GM19240 (cell line): ENCODE measurements at regions not wholly inside any gene's neighbourhood (a gene's known extent, or its start where the extent isn't known, plus 50 kb on each side); places are given as distances from the start of the nearest gene placed in this dataset.

Source experiments
- DNase-seq: peaks from one replicate; pipeline ENCODE4 v3.0.0; 2011; ENCODE audit warnings: low spot score; ENCODE audit not compliant: insufficient read length

- no peak for DNase-seq
These were observed 302.7 kb downstream of the CYP26B1 start for GRCh38 chr2:71844967-71845366.

- DNase-seq, result no peak
These were observed 304.2 kb downstream of the CYP26B1 start for GRCh38 chr2:71843391-71843850.

GRCh38 chr2:71842744-71843143 is 304.9 kb downstream of the CYP26B1 start:
- DNase-seq, result no peak

- no peak for DNase-seq
These were observed 307.8 kb downstream of the CYP26B1 start for GRCh38 chr2:71839826-71840225.

GRCh38 chr2:71834796-71835195 is 312.9 kb downstream of the CYP26B1 start:
- no peak for DNase-seq

- DNase-seq, result no peak
These were observed 313.7 kb downstream of the CYP26B1 start for GRCh38 chr2:71833855-71834560.

- DNase-seq, result no peak
These were observed 314.4 kb downstream of the CYP26B1 start for GRCh38 chr2:71833272-71833671.

GRCh38 chr2:71832844-71833243 is 314.8 kb downstream of the CYP26B1 start:
- no peak for DNase-seq

GRCh38 chr2:71832388-71832787 is 315.3 kb downstream of the CYP26B1 start:
- DNase-seq, result no peak

GRCh38 chr2:71831193-71831577 is 316.5 kb downstream of the CYP26B1 start:
- DNase-seq, result no peak

- no peak for DNase-seq
These were observed 317.0 kb downstream of the CYP26B1 start for GRCh38 chr2:71830497-71831192.

- no peak for DNase-seq
These were observed 318.7 kb downstream of the CYP26B1 start for GRCh38 chr2:71829008-71829407.

GRCh38 chr2:71827973-71828372 is 319.7 kb downstream of the CYP26B1 start:
- DNase-seq, result no peak

GRCh38 chr2:71827524-71827901 is 320.1 kb downstream of the CYP26B1 start:
- no peak for DNase-seq

GRCh38 chr2:71826826-71827523 is 320.7 kb downstream of the CYP26B1 start:
- no peak for DNase-seq

- no peak for DNase-seq
These were observed 321.4 kb downstream of the CYP26B1 start for GRCh38 chr2:71826299-71826698.

GRCh38 chr2:71824436-71824835 is 323.2 kb downstream of the CYP26B1 start:
- no peak for DNase-seq

- DNase-seq, result no peak
These were observed 324.1 kb downstream of the CYP26B1 start for GRCh38 chr2:71823526-71823925.

- DNase-seq, result no peak
These were observed 325.2 kb downstream of the CYP26B1 start for GRCh38 chr2:71822463-71822862.

GRCh38 chr2:71821856-71822255 is 325.8 kb downstream of the CYP26B1 start:
- DNase-seq, result no peak

GRCh38 chr2:71816815-71817214 is 330.8 kb downstream of the CYP26B1 start:
- DNase-seq, result no peak

GRCh38 chr2:71815701-71816474 is 331.8 kb downstream of the CYP26B1 start:
- no peak for DNase-seq
